Activated CD4-positive, alpha-beta T cell treated with anti-CD3 and anti-CD28 coated beads, Interleukin-2, amount 50 U/mL, for 24 hours (primary cell): ENCODE measurements at regions not wholly inside any gene's neighbourhood (a gene's known extent, or its start where the extent isn't known, plus 50 kb on each side); places are given as distances from the start of the nearest gene placed in this dataset.

ENCODE experiments used
- DNase-seq, 2 donors: peaks; one replicate each; pipeline ENCODE4 v3.0.0-alpha.2; 2020; ENCODE audit warnings: low read depth in 1 of 2, low spot score in 1 of 2

DNA sequence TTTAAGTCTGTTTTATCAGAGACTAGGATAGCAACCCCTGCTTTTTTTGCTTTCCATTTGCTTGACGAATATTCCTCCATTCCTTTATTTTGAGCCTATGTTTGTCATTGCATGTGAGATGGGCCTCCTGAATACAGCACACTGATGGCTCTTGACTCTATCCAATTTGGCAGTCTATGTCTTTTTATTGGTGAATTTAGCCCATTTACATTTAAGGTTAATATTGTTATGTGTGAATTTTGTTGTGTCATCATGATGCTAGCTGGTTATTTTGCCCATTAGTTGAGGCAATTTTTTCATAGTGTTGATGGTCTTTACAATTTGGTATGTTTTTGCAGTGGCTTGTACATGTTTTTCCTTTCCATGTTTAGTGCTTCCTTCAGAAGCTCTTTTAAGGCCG, 50.7 kb upstream of the PDE4B start:
- no peak for DNase-seq
